Mesenchymal stem cell (in vitro differentiated cells and primary cell): ENCODE measurements at regions not wholly inside any gene's neighbourhood (a gene's known extent, or its start where the extent isn't known, plus 50 kb on each side); places are given as distances from the start of the nearest gene placed in this dataset.

Experiments used
- DNase-seq: peaks from one replicate; pipeline ENCODE4 v3.0.0-alpha.2; 2013
- H2AFZ ChIP-seq: one replicate; pipeline ENCODE4 v1.6.1; 2013; ENCODE audit warnings: low read depth, mild to moderate bottlenecking, control low read depth, inconsistent platforms, low read length, moderate library complexity
- H2AK5ac ChIP-seq: 2 replicates; pipeline ENCODE4 v1.6.1; 2013; ENCODE audit warnings: low read length, moderate library complexity, mild to moderate bottlenecking, inconsistent platforms; ENCODE audit not compliant: severe bottlenecking
- H2BK120ac ChIP-seq: one replicate; pipeline ENCODE4 v1.6.1; 2013; ENCODE audit warnings: low read depth, mild to moderate bottlenecking, inconsistent platforms, low read length, moderate library complexity
- H2BK12ac ChIP-seq, 2 experiments: one replicate each; pipeline ENCODE4 v1.6.1; 2013; ENCODE audit warnings: inconsistent platforms in 2 of 2, low read length in 2 of 2, mild to moderate bottlenecking in 2 of 2, moderate library complexity in 2 of 2, control low read depth in 1 of 2
- H2BK15ac ChIP-seq: one replicate; pipeline ENCODE4 v1.6.1; 2013; ENCODE audit warnings: mild to moderate bottlenecking, low read depth, inconsistent platforms; ENCODE audit not compliant: poor library complexity, severe bottlenecking
- H2BK5ac ChIP-seq: 2 replicates; pipeline ENCODE4 v1.6.1; 2013; ENCODE audit warnings: low read depth, mild to moderate bottlenecking, low read length, control low read depth, inconsistent platforms; ENCODE audit not compliant: poor library complexity, severe bottlenecking
- H3K14ac ChIP-seq, 2 experiments: one replicate each; pipeline ENCODE4 v1.6.1; 2013; ENCODE audit warnings: inconsistent platforms in 2 of 2, low read length in 2 of 2, control low read depth in 1 of 2, mild to moderate bottlenecking in 1 of 2, moderate library complexity in 1 of 2
- H3K18ac ChIP-seq, 2 experiments: one replicate each; pipeline ENCODE4 v1.6.1; 2013; ENCODE audit warnings: inconsistent platforms in 2 of 2, low read length in 2 of 2, control low read depth in 1 of 2, low read depth in 1 of 2, mild to moderate bottlenecking in 1 of 2
- H3K23ac ChIP-seq, 2 experiments: one replicate each; pipeline ENCODE4 v1.6.1; 2013; ENCODE audit warnings: inconsistent platforms in 2 of 2, low read length in 2 of 2, mild to moderate bottlenecking in 2 of 2, moderate library complexity in 2 of 2, control low read depth in 1 of 2
- H3K27ac ChIP-seq: 2 replicates; pipeline ENCODE4 v1.5.1; 2013; ENCODE audit warnings: mild to moderate bottlenecking, moderate library complexity, low read length, control low read depth, inconsistent platforms; ENCODE audit not compliant: poor library complexity, severe bottlenecking
- H3K27me3 ChIP-seq, 2 experiments: 2 replicates each; pipeline versions ENCODE4 v1.6.1 to v1.7.0; 2013; ENCODE audit warnings: low read length in 2 of 2, mild to moderate bottlenecking in 2 of 2, moderate library complexity in 2 of 2, control low read depth in 1 of 2, inconsistent platforms in 1 of 2; ENCODE audit not compliant: control insufficient read depth in 1 of 2, insufficient read depth in 1 of 2
- H3K36me3 ChIP-seq, 2 experiments: 2 replicates each; pipeline versions ENCODE4 v1.6.1 to v1.7.0; 2013; ENCODE audit warnings: low read length in 2 of 2, control low read depth in 1 of 2, inconsistent platforms in 1 of 2, low read depth in 1 of 2, mild to moderate bottlenecking in 1 of 2; ENCODE audit not compliant: insufficient read depth in 2 of 2, control insufficient read depth in 1 of 2
- H3K4ac ChIP-seq, 2 experiments: one replicate each; pipeline ENCODE4 v1.6.1; 2013; ENCODE audit warnings: inconsistent platforms in 2 of 2, low read length in 2 of 2, mild to moderate bottlenecking in 2 of 2, moderate library complexity in 2 of 2, control low read depth in 1 of 2, low read depth in 1 of 2
- H3K4me1 ChIP-seq: 2 replicates; pipeline ENCODE4 v1.6.1; 2013; ENCODE audit warnings: low read depth, low read length, control low read depth; ENCODE audit not compliant: control insufficient read depth, insufficient read depth
- H3K4me2 ChIP-seq: 2 replicates; pipeline ENCODE4 v1.6.1; 2013; ENCODE audit warnings: low read length, mild to moderate bottlenecking, inconsistent platforms; ENCODE audit not compliant: poor library complexity, severe bottlenecking
- H3K4me3 ChIP-seq, 2 experiments: 2 replicates each; pipeline versions ENCODE4 v1.5.1 to v1.7.0; 2013; ENCODE audit warnings: low read length in 2 of 2, mild to moderate bottlenecking in 2 of 2, control low read depth in 1 of 2, low read depth in 1 of 2; ENCODE audit not compliant: insufficient read depth in 1 of 2
- H3K79me1 ChIP-seq: replicated peaks from 2 replicates; pipeline ENCODE4 v1.6.1; 2013; ENCODE audit warnings: mild to moderate bottlenecking, control low read depth, low read length, inconsistent platforms; ENCODE audit not compliant: poor library complexity, severe bottlenecking
- H3K9ac ChIP-seq: 2 replicates; pipeline ENCODE4 v1.7.0; 2013; ENCODE audit warnings: mild to moderate bottlenecking, low read length, moderate library complexity
- H3K9me3 ChIP-seq: 2 replicates; pipeline ENCODE4 v1.7.0; 2013; ENCODE audit warnings: mild to moderate bottlenecking, low read length; ENCODE audit not compliant: control insufficient read depth
- H4K8ac ChIP-seq: one replicate; pipeline ENCODE4 v1.6.1; 2013; ENCODE audit warnings: inconsistent platforms, mild to moderate bottlenecking, low read length, moderate library complexity
- H4K91ac ChIP-seq: one replicate; pipeline ENCODE4 v1.6.1; 2013; ENCODE audit warnings: mild to moderate bottlenecking, low read length, inconsistent platforms
- WGBS: methylation state at CpG from one replicate; pipeline ENCODE4 v1.1.7; 2013; ENCODE audit warnings: mixed read lengths; 5-methylcytosine and 5-hydroxymethylcytosine counted together

- no peak overlapping the region for H2BK15ac ChIP-seq
Observed at GRCh38 chr7:22572292-22572691, 72.3 kb upstream of the STEAP1B start.

DNA sequence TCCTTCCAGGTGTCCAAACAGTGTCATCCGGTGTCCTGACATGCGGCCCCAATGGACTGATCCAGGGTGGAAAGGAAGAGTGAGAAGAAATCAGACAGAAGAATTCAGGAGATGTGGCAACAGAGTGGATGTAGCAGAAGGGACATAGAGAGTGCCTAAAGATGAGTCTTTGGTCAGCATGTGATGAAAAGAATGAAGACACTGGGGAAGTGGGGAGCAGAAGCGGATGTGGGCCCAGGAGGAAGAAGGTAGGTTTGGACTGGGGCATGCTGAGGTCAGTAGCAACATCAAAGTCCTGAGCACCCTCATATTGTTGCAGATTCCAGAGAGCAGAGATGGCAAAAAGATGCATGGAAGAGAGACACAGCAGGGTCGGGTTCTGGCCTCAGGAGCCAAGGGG is 71.8 kb upstream of the STEAP1B start:
- no peak overlapping the region for H4K91ac ChIP-seq
- H3K14ac ChIP-seq: no peak overlapping the region
- no peaks in the 10 kb centered on the region for H3K9me3 ChIP-seq
- no peak overlapping the region for H2AFZ ChIP-seq
- H3K27me3 ChIP-seq: peaks cover 0 to 6% of the 10 kb centered on the region in 2 experiments
- no peak overlapping the region for H4K8ac ChIP-seq
- no peak overlapping the region for H2BK120ac ChIP-seq
- no peak overlapping the region for H3K9ac ChIP-seq
- WGBS: 94% methylated on average over 4 of the region's 4 CpGs
- no peak overlapping the region for H3K18ac ChIP-seq
- H3K36me3 ChIP-seq: peaks cover 0 to 2% of the 10 kb centered on the region in 2 experiments
- no peak for DNase-seq
- H3K27ac ChIP-seq: no peak overlapping the region
- H3K4me1 ChIP-seq: peaks cover 5% of the 10 kb centered on the region
- H3K4me3 ChIP-seq: no peak overlapping the region
- no peak overlapping the region for H2BK12ac ChIP-seq
- no peak overlapping the region for H3K4ac ChIP-seq
- H3K23ac ChIP-seq: no peak overlapping the region
- no peak overlapping the region for H2BK15ac ChIP-seq
- H2BK5ac ChIP-seq: no peak overlapping the region
- peaks cover 8% of the 10 kb centered on the region for H3K79me1 ChIP-seq
- H2AK5ac ChIP-seq: peak overlapping the region; percentile 17
- no peak overlapping the region for H3K4me2 ChIP-seq

More at GRCh38 chr7:22572292-22572691, 72.3 kb upstream of the STEAP1B start:
- no peak overlapping the region for H2BK120ac ChIP-seq
- no peak overlapping the region for H3K4ac ChIP-seq
- H3K36me3 ChIP-seq: peaks cover 0 to 2% of the 10 kb centered on the region in 2 experiments
- no peak for DNase-seq
- no peak overlapping the region for H4K91ac ChIP-seq
- no peak overlapping the region for H3K4me3 ChIP-seq
- peak overlapping the region; percentile 15 for H3K27ac ChIP-seq
- H3K9ac ChIP-seq: peak overlapping the region; percentile 5
- no peak overlapping the region for H2AFZ ChIP-seq
- H3K9me3 ChIP-seq: no peaks in the 10 kb centered on the region
- no peak overlapping the region for H3K18ac ChIP-seq
- no peak overlapping the region for H4K8ac ChIP-seq
- peaks cover 0 to 6% of the 10 kb centered on the region in 2 experiments for H3K27me3 ChIP-seq
- peaks cover 8% of the 10 kb centered on the region for H3K79me1 ChIP-seq
- no peak overlapping the region for H2BK12ac ChIP-seq
- no peak overlapping the region for H2BK5ac ChIP-seq
- H3K4me2 ChIP-seq: no peak overlapping the region
- no peak overlapping the region for H3K23ac ChIP-seq
- WGBS: 87% methylated on average over 8 of the region's 8 CpGs
- peaks cover 5% of the 10 kb centered on the region for H3K4me1 ChIP-seq
- peak overlapping the region; percentile 11 for H2AK5ac ChIP-seq
- H3K14ac ChIP-seq: no peak overlapping the region

DNA sequence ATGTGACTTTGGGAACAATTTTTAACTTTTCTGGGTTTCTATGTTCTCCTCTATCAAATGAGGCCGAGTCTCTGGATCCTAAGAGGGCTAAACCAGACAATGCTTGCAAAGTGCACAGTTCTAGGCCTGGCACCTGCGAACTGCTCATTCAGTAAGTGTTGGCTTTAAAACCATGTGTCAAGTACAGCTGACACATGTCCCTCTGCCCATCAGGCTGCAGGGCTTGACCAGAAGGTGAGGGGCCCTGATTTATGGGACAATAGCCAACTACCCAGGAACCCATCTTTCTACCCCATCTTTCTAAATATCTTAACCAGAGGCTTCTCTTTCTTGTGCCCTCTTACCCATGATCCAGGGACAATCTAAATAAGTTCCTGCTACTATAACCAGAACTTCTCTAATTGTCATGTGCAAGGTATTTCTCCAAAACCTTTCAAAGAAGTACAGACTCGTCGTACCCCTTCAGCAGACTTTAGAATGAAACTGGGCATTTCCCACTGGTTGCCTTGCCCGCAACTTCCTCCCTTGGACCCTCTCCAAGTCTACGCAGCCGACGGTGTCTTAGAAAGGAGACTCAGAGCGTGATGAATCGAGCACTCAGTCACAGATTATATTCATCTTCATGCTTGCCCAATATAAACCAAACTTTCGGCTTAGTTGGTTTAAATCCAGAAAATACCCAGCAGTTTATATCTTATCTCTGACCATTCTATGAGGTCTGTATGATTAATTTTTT is 69.8 kb upstream of the STEAP1B start:
- H3K18ac ChIP-seq: peak overlapping the region in 1 of 2 experiments; percentile 89
- H2BK12ac ChIP-seq: no peak overlapping the region
- no peak overlapping the region for H3K14ac ChIP-seq
- H3K9ac ChIP-seq: no peak overlapping the region
- H3K4me3 ChIP-seq: no peak overlapping the region
- H2BK120ac ChIP-seq: no peak overlapping the region
- H3K4ac ChIP-seq: peak overlapping the region in 1 of 2 experiments; percentile 27
- H3K27me3 ChIP-seq: peaks cover 0 to 6% of the 10 kb centered on the region in 2 experiments
- H2BK5ac ChIP-seq: no peak overlapping the region
- H3K4me1 ChIP-seq: peaks cover 11% of the 10 kb centered on the region
- H3K27ac ChIP-seq: no peak overlapping the region
- H2BK15ac ChIP-seq: no peak overlapping the region
- peak overlapping the region in 1 of 2 experiments; percentile 68 for H3K23ac ChIP-seq
- peaks cover 7% of the 10 kb centered on the region for H3K79me1 ChIP-seq
- peaks cover 0 to 2% of the 10 kb centered on the region in 2 experiments for H3K36me3 ChIP-seq
- H3K4me2 ChIP-seq: no peak overlapping the region
- no peak overlapping the region for H2AFZ ChIP-seq
- DNase-seq: no peak
- H4K8ac ChIP-seq: no peak overlapping the region
- peak overlapping the region; percentile 28 for H4K91ac ChIP-seq
- H3K9me3 ChIP-seq: no peaks in the 10 kb centered on the region
- peak overlapping the region; percentile 56 for H2AK5ac ChIP-seq
- WGBS: 86% methylated on average over 10 of the region's 11 CpGs

GRCh38 chr7:22566592-22566991 is 66.6 kb upstream of the STEAP1B start:
- H4K8ac ChIP-seq: no peak overlapping the region
- no peak overlapping the region for H3K27ac ChIP-seq
- no peak overlapping the region for H4K91ac ChIP-seq
- H3K23ac ChIP-seq: no peak overlapping the region
- no peak overlapping the region for H3K9ac ChIP-seq
- H3K4me2 ChIP-seq: no peak overlapping the region
- peak overlapping the region in 1 of 2 experiments; percentile 45 for H2BK12ac ChIP-seq
- H2BK15ac ChIP-seq: no peak overlapping the region
- 94% methylated on average over 3 of the region's 4 CpGs for WGBS
- no peak overlapping the region for H3K14ac ChIP-seq
- no peak overlapping the region for H2BK5ac ChIP-seq
- H3K18ac ChIP-seq: no peak overlapping the region
- DNase-seq: no peak
- peaks cover 25% of the 10 kb centered on the region for H3K4me1 ChIP-seq
- peaks cover 0 to 1% of the 10 kb centered on the region in 2 experiments for H3K27me3 ChIP-seq
- H2AFZ ChIP-seq: no peak overlapping the region
- H3K36me3 ChIP-seq: no peaks in the 10 kb centered on the region
- H2AK5ac ChIP-seq: peak overlapping the region; percentile 68
- no peak overlapping the region for H3K4ac ChIP-seq
- peaks cover 7% of the 10 kb centered on the region for H3K79me1 ChIP-seq
- no peaks in the 10 kb centered on the region for H3K9me3 ChIP-seq
- no peak overlapping the region for H3K4me3 ChIP-seq
- no peak overlapping the region for H2BK120ac ChIP-seq
